ENCODE measurements at regions not wholly inside any gene's neighbourhood (a gene's known extent, or its start where the extent isn't known, plus 50 kb on each side); places are given as distances from the start of the nearest gene placed in this dataset.

GRCh38 chr7:145928937-145929336, 187.7 kb upstream of the CNTNAP2 start:
- intact Hi-C loops (cut with DNase I), result no loop called here
- no peak overlapping the region for H3K27ac ChIP-seq
- H3K36me3 ChIP-seq, result no peaks in the 10 kb centered on the region
- no peaks in the 10 kb centered on the region for H3K4me1 ChIP-seq
- H3K9me3 ChIP-seq, result no peaks in the 10 kb centered on the region
- H3K4me3 ChIP-seq (replicated peaks in 1 of 3), result no peak overlapping the region
- TF ChIP-seq POLR2A (IDR thresholded peaks at IDR 0.05), result no peak
- TF ChIP-seq, protein P1, sequence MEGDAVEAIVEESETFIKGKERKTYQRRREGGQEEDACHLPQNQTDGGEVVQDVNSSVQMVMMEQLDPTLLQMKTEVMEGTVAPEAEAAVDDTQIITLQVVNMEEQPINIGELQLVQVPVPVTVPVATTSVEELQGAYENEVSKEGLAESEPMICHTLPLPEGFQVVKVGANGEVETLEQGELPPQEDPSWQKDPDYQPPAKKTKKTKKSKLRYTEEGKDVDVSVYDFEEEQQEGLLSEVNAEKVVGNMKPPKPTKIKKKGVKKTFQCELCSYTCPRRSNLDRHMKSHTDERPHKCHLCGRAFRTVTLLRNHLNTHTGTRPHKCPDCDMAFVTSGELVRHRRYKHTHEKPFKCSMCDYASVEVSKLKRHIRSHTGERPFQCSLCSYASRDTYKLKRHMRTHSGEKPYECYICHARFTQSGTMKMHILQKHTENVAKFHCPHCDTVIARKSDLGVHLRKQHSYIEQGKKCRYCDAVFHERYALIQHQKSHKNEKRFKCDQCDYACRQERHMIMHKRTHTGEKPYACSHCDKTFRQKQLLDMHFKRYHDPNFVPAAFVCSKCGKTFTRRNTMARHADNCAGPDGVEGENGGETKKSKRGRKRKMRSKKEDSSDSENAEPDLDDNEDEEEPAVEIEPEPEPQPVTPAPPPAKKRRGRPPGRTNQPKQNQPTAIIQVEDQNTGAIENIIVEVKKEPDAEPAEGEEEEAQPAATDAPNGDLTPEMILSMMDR (IDR thresholded peaks at IDR 0.05), result no peak
- no peaks in the 10 kb centered on the region for H3K27me3 ChIP-seq
- DNase-seq, result no peak
- WGBS, 2 donors, result 27 to 60% methylated on average over 1 of the region's 1 CpG

DNA sequence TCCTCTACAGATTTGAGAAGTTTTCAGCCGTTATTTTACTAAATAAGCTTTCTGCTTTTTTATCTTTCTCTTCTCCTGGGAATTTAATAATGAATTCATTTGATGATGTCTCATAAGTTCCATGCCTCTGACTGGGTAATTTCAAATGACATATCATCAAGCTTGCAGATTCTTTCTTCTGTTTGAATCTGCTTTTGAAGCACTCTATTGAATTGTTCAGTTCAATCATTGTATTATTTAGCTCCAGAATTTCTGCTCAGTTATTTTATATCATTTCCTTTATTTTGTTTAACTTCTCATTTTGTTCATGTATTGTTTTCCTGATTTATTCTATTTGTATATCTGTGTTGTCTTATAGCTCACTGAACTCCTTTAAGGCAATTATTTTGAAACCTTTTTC, 196.9 kb upstream of the CNTNAP2 start:
- no peak overlapping the region for H3K27ac ChIP-seq
- intact Hi-C loops (cut with DNase I), result no loop called here
- H3K27me3 ChIP-seq, result no peaks in the 10 kb centered on the region
- no peak for TF ChIP-seq POLR2A (IDR thresholded peaks at IDR 0.05)
- TF ChIP-seq, protein P1 (IDR thresholded peaks at IDR 0.05), result no peak
- H3K36me3 ChIP-seq, result no peaks in the 10 kb centered on the region
- H3K4me3 ChIP-seq (replicated peaks in 1 of 3), result no peak overlapping the region
- DNase-seq, result no peak
- WGBS, 2 donors, result 86 to 89% methylated on average over 1 of the region's 1 CpG
- H3K4me1 ChIP-seq, result no peaks in the 10 kb centered on the region
- H3K9me3 ChIP-seq, result no peaks in the 10 kb centered on the region

DNA sequence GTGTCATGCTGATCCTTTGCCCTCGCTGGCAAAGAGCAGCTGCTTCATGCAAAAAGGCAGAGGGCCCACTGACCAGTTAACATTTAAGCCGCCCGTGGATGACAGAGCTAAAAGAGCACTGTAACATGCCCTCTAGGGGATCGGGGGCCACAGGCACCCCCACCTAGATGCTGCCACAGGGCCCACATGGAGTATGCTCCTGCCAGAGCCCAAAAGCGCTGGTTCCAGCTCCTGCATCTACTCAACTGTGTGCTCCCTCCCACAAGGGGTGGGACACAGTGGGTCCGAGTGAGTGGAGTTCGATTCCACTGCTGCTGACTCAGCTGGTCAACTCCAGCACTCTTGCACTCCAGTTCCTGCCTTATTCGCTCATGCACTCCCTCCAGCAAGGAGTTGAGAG, 199.8 kb upstream of the CNTNAP2 start:
- DNase-seq, result no peak
- Histone ChIP-seq H3K36me3 (no peaks in the 10 kb centered on the region), H3K9me3 (no peaks in the 10 kb centered on the region), H3K4me1 (no peaks in the 10 kb centered on the region), H3K27me3 (no peaks in the 10 kb centered on the region), H3K4me3 (replicated peaks in 1 of 3) (no peak overlapping the region), H3K27ac (no peak overlapping the region)
- TF ChIP-seq, protein P1 (IDR thresholded peaks at IDR 0.05), result no peak
- no peak for TF ChIP-seq POLR2A (IDR thresholded peaks at IDR 0.05)
- intact Hi-C loops (cut with DNase I), result no loop called here
- 86 to 88% methylated on average over 8 of the region's 8 CpGs for WGBS, 2 donors

- intact Hi-C loops (cut with DNase I), result no loop called here
- Histone ChIP-seq H3K36me3 (no peaks in the 10 kb centered on the region), H3K27ac (no peak overlapping the region), H3K4me1 (no peaks in the 10 kb centered on the region), H3K4me3 (replicated peaks in 1 of 3) (no peak overlapping the region), H3K27me3 (no peaks in the 10 kb centered on the region), H3K9me3 (no peaks in the 10 kb centered on the region)
- 82 to 83% methylated on average over 2 of the region's 2 CpGs for WGBS, 2 donors
- TF ChIP-seq, protein P1 (IDR thresholded peaks at IDR 0.05), result no peak
- no peak for TF ChIP-seq POLR2A (IDR thresholded peaks at IDR 0.05)
- no peak for DNase-seq
Observed at GRCh38 chr7:145915679-145916078, 200.9 kb upstream of the CNTNAP2 start.

DNA sequence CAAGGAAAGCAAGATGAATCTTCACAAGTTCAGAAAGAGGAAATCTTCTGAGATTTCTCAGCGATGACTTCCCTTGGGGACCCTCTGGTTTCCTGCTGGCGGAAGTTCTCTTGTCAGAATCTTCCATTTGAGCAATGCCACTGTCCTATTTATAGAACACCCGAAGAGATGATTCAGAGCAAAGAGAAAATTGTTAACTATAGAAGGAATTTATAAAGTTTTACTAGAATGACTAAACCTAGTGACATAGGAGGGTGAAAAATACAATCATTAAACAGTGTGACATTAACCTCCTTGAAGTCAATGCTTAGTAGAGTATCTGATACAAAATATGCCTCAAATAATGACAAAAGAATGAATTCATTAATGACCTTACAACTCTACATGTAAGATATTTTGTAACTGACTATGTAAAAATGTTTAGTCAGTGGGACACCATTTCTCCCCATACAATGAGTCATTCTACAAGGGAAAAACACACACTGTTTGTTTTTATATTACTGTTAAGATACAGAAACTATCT, 206.5 kb upstream of the CNTNAP2 start:
- 57 to 60% methylated on average over 3 of the region's 3 CpGs for WGBS, 2 donors
- intact Hi-C loops (cut with DNase I), result no loop called here

More for the DNA sequence above, 206.5 kb upstream of the CNTNAP2 start:
- TF ChIP-seq, protein P1 (IDR thresholded peaks at IDR 0.05), result no peak
- TF ChIP-seq POLR2A (IDR thresholded peaks at IDR 0.05), result no peak
- H3K27ac ChIP-seq, result no peak overlapping the region
- no peaks in the 10 kb centered on the region for H3K4me1 ChIP-seq
- no peaks in the 10 kb centered on the region for H3K27me3 ChIP-seq
- H3K4me3 ChIP-seq (replicated peaks in 1 of 3), result no peak overlapping the region
- H3K9me3 ChIP-seq, result no peaks in the 10 kb centered on the region
- H3K36me3 ChIP-seq, result no peaks in the 10 kb centered on the region
- no peak for DNase-seq

Data from thyroid gland (tissue), 4 donors.